ENCODE measurements at regions not wholly inside any gene's neighbourhood (a gene's known extent, or its start where the extent isn't known, plus 50 kb on each side); places are given as distances from the start of the nearest gene placed in this dataset.

DNA sequence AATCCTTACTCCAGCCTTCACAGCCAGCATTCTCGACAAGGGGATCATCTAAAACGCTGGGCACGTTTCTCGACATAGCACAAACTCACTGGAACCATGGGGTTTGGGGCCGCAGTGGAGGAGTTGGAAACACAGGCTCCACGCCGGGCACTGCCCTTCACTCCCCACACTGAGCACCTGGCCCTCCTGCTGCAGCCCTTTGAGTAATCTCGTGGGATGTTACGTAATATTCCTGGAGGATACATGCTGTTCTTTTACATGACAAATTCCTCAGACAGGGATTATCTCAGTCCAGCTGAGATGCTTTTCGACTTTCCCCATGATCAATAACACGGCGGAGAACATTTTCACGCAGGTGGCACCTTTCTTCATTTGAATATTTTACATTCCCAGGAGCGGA is 408.0 kb downstream of the SHANK2 start:
- intact Hi-C loops (cut with DNase I): no loop called here
- no peaks in the 10 kb centered on the region for H3K9me3 ChIP-seq
- no peak overlapping the region for H3K4me3 ChIP-seq
- 58 to 69% (median 61%) methylated on average over 14 of the region's 14 CpGs for WGBS, 3 donors
- H3K36me3 ChIP-seq: no peaks in the 10 kb centered on the region
- H3K27me3 ChIP-seq: no peaks in the 10 kb centered on the region
- H3K4me1 ChIP-seq (ENCODE audit: insufficient read depth): no peaks in the 10 kb centered on the region
- no peak for DNase-seq
- TF ChIP-seq EP300 (IDR thresholded peaks at IDR 0.05) (no peak), POLR2A (IDR thresholded peaks at IDR 0.05) (no peak)
- TF ChIP-seq, protein P1, sequence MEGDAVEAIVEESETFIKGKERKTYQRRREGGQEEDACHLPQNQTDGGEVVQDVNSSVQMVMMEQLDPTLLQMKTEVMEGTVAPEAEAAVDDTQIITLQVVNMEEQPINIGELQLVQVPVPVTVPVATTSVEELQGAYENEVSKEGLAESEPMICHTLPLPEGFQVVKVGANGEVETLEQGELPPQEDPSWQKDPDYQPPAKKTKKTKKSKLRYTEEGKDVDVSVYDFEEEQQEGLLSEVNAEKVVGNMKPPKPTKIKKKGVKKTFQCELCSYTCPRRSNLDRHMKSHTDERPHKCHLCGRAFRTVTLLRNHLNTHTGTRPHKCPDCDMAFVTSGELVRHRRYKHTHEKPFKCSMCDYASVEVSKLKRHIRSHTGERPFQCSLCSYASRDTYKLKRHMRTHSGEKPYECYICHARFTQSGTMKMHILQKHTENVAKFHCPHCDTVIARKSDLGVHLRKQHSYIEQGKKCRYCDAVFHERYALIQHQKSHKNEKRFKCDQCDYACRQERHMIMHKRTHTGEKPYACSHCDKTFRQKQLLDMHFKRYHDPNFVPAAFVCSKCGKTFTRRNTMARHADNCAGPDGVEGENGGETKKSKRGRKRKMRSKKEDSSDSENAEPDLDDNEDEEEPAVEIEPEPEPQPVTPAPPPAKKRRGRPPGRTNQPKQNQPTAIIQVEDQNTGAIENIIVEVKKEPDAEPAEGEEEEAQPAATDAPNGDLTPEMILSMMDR (IDR thresholded peaks at IDR 0.05): no peak
- H3K27ac ChIP-seq: no peak overlapping the region

DNA sequence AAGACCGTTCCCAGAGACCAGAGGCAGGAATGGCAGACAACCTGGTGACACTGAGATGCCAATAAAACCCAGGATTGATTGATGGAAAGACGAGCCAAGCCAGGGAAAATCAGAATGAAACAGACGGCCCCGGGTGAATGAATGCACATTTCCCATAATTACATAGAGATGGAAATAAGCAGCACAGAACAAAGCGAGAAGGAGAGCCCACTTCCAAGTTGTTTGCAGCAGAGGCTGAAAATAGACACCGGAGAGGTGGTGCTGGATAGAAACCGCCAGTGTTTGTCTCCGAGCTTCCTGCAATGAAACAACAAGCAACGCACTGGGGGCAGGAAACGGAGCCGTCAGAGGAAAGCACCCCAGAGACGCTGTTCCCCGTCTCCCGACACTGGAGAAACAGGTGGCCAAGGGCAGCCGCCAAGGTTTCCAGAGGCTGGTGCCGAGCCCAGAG is 406.8 kb downstream of the SHANK2 start:
- no peaks in the 10 kb centered on the region for H3K4me1 ChIP-seq (ENCODE audit: insufficient read depth)
- TF ChIP-seq EP300 (IDR thresholded peaks at IDR 0.05): no peak
- TF ChIP-seq POLR2A (IDR thresholded peaks at IDR 0.05): no peak
- H3K27ac ChIP-seq: no peak overlapping the region
- no peak overlapping the region for H3K4me3 ChIP-seq
- DNase-seq: no peak
- 59 to 67% (median 65%) methylated on average over 16 of the region's 16 CpGs for WGBS, 3 donors
- H3K27me3 ChIP-seq: no peaks in the 10 kb centered on the region
- H3K9me3 ChIP-seq: no peaks in the 10 kb centered on the region
- intact Hi-C loops (cut with DNase I): no loop called here
- H3K36me3 ChIP-seq: no peaks in the 10 kb centered on the region

DNA sequence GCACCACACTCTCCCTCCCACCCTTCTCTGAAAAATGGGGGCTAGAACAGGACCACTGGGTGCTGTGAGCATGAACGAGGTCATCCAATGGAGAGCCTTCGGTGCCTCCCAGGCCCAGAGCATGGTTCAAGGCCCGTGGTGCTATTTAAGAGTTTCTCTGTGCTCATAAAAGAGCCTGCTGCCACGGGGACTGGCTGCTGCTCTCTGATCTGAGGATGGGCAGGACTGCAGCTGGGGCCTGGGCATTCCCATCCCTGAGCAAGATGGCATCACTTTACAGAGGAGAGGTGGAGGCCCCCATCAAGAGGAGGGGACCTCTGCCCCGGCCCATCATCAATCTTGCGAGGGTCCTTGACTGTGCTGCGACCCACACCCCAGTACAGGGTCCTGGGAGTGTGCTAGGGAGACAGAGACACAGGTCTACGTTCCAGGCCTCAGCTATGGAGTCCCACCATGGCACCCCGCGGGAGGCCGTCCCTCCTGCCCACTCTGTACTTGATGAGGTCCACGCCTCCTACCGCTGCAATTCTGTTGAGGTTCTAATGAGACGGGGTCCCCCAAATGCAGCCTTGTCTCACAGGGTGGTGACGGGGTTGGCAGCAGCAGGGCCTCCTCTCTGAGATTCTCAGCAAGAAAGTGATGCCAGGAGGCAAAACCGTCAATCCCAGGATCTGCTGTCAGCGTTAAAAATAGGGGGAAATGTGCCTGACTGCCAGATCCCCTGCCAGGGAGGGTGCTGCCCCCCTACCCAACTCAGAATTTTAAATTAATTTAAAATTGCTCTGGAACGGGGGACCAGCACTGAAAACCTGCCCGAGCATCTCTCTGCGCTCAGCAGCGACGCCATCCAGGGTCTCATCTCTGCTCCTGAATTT is 405.4 kb downstream of the SHANK2 start:
- Histone ChIP-seq H3K4me1 (ENCODE audit: insufficient read depth) (no peaks in the 10 kb centered on the region), H3K4me3 (no peak overlapping the region), H3K27ac (no peak overlapping the region), H3K27me3 (no peaks in the 10 kb centered on the region), H3K36me3 (no peaks in the 10 kb centered on the region), H3K9me3 (no peaks in the 10 kb centered on the region)
- TF ChIP-seq, protein P1 (IDR thresholded peaks at IDR 0.05): no peak
- no peak for TF ChIP-seq POLR2A (IDR thresholded peaks at IDR 0.05)
- no peak for TF ChIP-seq EP300 (IDR thresholded peaks at IDR 0.05)
- DNase-seq: no peak
- WGBS, 3 donors: 81 to 89% (median 85%) methylated on average over 22 of the region's 22 CpGs
- intact Hi-C loops (cut with DNase I): no loop called here

DNA sequence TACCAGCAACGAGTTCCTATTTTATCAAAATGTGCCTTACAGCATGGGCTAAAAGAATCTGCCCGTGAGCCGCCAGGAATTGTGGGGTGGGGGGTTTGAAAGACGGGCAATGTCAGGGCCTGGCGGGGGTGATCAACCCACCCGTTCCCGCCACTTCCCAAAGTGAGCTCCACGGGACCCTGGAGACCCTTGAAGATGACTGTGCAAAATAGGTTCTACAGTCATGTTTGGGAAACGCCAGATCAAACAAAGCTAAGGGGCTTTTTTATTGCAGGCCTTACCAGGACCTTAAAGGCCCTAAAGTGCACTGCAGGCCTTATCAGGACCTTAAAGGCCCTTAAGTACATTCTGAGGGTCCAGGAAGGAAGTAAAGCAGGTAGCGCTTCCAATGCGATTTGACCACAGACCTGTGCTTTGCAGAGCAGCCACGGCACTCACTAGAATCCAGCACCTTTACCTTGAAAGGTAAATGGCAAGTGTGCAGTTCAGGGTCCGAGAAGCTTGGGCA is 404.1 kb downstream of the SHANK2 start:
- H3K27me3 ChIP-seq: no peaks in the 10 kb centered on the region
- intact Hi-C loops (cut with DNase I): no loop called here
- no peak for TF ChIP-seq POLR2A (IDR thresholded peaks at IDR 0.05)
- TF ChIP-seq EP300 (IDR thresholded peaks at IDR 0.05): no peak
- TF ChIP-seq, protein P1 (IDR thresholded peaks at IDR 0.05): no peak
- H3K27ac ChIP-seq: no peak overlapping the region
- no peak for DNase-seq
- no peak overlapping the region for H3K4me3 ChIP-seq
- 85 to 86% (median 86%) methylated on average over 13 of the region's 13 CpGs for WGBS, 3 donors
- no peaks in the 10 kb centered on the region for H3K36me3 ChIP-seq
- H3K4me1 ChIP-seq (ENCODE audit: insufficient read depth): no peaks in the 10 kb centered on the region
- no peaks in the 10 kb centered on the region for H3K9me3 ChIP-seq

DNA sequence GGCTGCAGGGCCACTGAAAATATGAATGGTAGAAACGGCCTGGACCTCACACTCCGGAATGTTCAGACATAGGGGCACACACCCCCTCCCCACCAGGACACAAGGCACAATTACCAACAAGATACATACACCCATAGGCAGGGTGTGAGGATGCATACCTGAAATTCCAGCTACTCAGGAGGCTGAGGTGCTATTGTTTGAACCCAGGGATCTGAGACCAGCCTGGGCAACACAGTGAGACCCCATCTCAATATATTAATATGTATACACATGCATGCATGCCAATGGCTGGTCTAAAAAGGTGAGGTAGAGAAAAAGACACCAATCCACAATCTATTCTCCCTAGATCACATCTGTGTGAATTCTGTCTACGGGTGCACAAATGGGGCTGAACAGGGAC is 403.3 kb downstream of the SHANK2 start:
- no peaks in the 10 kb centered on the region for H3K27me3 ChIP-seq
- 85 to 99% (median 89%) methylated on average over 3 of the region's 3 CpGs for WGBS, 3 donors
- H3K36me3 ChIP-seq: no peaks in the 10 kb centered on the region
- no peaks in the 10 kb centered on the region for H3K4me1 ChIP-seq (ENCODE audit: insufficient read depth)
- no peak for TF ChIP-seq POLR2A (IDR thresholded peaks at IDR 0.05)
- TF ChIP-seq EP300 (IDR thresholded peaks at IDR 0.05): no peak
- TF ChIP-seq, protein P1 (IDR thresholded peaks at IDR 0.05): no peak
- no peak overlapping the region for H3K4me3 ChIP-seq
- no peak for DNase-seq
- intact Hi-C loops (cut with DNase I): no loop called here
- H3K9me3 ChIP-seq: no peaks in the 10 kb centered on the region
- no peak overlapping the region for H3K27ac ChIP-seq

All from ovary (tissue), 7 donors.